GM19463 (cell line): ENCODE measurements at regions not wholly inside any gene's neighbourhood (a gene's known extent, or its start where the extent isn't known, plus 50 kb on each side); places are given as distances from the start of the nearest gene placed in this dataset.
A peak's percentile ranks its signal among the peaks of the same experiment; 100 is the strongest.

Experiments
- ATAC-seq: cut with Tn5 transposase; IDR thresholded peaks from one replicate; pipeline ENCODE4 v1.9.1; 2021; ENCODE audit warnings: mild to moderate bottlenecking, moderate library complexity; ENCODE audit not compliant: unreplicated experiment

DNA sequence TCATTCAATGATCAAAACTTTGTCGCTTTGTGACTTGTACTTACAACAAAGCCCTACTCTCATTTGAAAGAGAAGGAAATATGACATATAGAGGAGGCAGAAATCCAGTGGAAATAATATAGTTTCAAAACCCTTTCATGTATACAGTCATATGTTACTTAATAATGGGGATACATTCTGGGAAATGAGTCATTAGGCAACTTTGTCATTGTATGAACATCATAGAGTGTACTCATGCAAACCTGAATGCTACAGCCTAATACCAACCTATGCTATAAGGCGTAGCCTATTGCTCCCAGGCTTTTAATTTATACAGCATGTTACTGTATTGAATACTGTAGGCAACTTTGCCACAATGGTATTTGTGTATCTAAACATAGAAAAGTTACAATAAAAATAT lies 69.0 kb upstream of the SMC2 start:
- ATAC-seq = no peak

DNA sequence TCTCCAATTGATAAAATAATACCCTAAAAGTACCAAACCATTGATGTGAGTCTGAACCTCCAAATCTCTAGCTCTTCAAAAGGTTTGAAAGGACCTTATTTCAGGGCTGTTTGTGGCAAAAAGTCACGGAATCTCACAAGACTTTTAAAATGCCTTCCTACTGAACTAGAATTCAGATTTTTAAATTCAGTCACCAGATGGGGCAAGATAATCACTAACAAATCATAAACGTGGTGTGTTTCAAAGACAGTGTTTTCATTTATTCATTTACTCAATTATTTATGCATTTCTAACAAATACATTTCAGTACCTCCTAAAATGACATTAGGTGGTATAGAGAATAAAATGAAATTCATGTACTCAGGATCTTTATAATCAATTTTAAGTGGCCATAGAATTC lies 68.2 kb upstream of the SMC2 start:
- no peak for ATAC-seq

DNA sequence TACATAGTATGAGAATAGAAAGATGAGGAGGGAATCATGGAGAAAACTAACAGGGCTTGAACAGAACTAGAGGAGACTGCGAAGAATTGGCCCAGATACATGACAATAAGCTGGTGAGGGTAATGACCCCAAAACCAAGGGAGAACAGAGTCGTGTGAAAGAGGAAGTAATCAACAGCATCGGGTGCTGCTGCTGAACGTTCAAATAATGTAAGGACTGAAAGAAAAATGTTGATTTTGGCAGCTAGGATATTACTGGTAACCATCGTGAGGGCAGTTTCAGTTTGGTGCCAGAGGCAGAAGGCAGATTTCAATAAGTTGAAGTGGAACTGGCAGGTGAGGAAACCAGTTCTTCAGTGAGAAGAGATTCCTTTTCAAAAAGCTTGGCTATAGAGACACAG lies 66.8 kb upstream of the SMC2 start:
- peak; percentile 42 for ATAC-seq

DNA sequence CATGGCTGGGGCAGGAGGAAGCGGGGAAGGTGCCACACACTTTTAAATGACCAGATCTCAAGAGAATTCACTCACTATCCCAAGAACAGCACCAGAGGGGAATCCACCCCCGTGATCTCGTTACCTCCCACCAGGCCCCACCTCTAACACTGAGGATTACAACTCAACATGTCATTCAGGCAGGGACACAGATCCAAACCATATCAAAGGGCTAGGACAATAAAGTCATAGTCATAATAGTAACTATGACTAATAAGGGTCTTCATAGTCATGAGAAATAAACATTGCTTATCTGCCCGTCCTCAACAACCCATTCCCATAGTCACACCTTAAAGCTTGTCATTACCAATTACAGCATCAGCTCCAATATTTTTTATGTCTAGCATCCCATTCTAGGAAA lies 65.3 kb upstream of the SMC2 start:
- ATAC-seq = no peak
